HG02973 (cell line): ENCODE measurements at regions not wholly inside any gene's neighbourhood (a gene's known extent, or its start where the extent isn't known, plus 50 kb on each side); places are given as distances from the start of the nearest gene placed in this dataset.

Experiments
- ATAC-seq: cut with Tn5 transposase; IDR thresholded peaks from one replicate; pipeline ENCODE4 v1.9.1; 2021; ENCODE audit warnings: moderate library complexity; ENCODE audit not compliant: unreplicated experiment

DNA sequence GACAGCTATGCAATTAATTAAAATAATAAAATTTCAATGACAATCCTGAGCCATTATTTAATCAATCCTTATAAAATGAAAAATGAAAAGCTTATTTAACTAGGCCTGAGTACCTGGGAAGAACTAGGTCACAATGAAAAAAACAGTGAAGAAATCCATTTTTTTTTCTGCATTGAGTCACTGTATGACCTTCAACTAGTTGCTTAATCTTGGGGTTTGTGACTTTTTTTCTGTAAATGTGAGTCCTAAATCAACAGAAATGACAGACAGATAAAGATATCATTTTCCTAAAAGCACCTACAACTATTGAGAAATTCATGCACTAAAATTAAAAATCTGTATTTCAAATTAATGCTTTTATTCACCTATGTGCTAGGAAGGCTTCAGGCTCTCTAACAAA lies 96.8 kb downstream of the TMEM26 start:
- ATAC-seq = no peak

DNA sequence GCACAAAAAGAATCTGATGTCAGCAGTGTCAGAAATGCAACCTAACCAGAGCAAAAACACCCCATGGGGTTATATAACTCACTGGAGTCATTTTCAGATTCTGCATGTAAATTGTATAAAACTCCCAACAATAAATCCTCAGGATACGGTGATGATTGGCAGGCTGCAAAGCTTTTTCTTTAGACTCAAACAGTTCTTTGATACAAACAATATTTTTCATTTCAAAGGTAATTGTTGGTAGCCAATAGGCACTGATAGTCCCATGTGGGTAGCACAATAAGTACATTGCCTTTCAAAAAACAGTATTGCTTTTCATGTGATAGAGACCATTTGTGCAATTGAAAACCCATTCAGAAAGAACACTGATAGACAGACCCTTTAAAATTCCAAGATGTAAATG lies 98.0 kb downstream of the TMEM26 start:
- no peak for ATAC-seq

DNA sequence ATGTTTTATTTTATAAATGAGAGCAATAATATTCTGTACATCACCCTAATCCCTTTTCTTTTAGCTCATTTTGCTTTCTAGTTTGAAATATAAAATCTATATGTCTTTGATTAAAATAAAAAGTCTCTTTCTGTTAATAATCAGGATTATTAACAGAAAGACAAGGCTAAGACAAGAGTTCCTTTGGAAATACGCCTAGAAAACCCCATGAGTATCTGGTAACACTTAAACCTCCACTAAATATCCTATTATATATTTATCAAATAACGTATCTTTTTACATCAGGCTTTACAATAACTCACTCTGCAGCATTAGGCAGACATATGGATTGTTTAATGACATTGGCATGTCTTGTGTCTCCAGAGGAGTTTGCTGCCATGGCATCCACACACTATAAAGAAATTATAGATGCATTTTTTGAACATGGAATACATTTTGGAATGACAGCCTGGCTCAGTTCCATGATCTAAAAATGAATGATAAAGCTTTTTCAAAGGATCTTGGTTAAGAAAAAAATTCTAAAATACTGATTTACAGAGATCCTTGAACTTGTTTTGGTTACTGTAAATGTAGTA lies 98.7 kb downstream of the TMEM26 start:
- no peak for ATAC-seq

DNA sequence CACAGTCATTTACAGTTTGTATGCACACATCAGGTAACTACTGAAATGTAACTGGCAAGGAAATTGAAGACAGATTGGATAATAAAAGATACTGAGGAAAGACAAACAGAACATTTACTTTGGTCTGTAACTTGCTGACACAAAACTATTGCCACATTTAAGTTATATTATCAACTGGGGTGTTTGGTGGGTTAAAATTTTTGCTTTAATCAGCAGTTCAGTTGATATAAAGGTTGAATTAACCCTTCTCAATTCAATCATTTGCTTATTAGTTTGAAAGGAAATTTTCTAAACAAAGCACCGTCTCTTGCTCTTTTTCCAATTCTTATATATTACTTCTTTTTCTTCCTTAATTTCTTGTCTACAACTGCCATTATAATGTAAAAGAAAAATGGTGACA lies 102.4 kb downstream of the TMEM26 start:
- ATAC-seq = no peak

DNA sequence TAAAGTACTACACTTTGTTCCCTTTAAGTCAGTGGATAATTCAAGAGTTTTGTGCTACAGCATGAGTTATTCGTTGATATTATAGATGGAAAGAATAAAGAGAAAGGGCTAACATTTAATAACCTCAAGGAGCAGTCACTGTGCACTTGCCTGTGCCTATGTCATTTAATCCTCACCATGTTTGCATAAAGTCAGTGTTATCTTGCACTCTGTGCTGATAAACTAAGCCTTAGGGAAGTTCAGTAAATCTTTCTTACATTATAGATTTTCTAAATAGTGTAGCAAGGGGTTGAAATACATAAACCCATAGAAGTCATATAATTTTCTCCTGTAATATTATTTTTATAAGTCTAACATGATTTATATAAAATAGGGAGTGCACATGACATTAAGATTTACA lies 103.1 kb downstream of the TMEM26 start:
- no peak for ATAC-seq

DNA sequence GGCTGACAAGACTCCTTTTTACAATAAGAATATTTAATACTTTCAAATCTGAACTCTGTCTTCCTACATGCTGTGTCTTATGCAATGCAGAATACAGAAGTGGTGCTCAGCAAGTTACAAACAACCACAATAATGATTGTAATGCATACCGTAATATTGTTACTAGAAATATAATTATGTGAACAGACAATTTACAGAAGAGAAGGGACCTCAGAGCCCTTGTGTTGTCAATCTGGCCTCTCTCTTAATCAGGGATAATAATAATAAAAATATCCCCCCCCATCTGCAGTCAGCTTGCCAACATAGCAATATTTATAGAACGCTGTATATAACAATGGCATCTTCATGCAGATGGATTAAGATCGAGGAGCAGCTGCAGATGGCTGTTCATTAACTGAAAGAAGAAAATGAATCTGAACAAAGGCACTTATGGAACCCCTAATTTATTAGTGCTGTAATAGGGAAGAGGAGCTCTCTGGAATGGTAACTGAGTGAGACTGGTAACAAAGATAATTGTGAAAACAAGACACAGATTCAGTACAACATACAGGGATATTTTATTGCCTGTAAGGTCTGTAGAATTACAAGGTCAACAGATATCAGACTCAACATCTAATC lies 106.3 kb downstream of the TMEM26 start:
- ATAC-seq = no peak

DNA sequence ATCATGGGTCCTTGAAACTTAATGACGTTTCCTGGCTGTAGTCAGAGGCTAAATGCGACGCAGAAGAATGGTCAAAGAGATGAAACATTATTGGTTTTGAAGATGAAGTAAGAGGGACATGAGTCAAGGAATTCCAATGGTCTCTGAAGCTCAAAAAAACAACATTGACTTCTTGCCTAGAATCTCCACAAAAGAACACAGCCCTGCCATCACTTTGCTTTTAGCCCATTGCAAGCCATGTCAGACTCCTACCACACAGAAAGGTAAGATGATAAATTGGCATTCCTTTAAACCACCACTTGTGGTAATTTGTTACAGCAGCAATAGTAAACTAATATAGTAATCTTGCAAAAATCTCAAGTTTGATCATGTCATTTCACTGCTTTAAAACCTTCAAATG lies 109.4 kb downstream of the TMEM26 start:
- ATAC-seq = no peak

DNA sequence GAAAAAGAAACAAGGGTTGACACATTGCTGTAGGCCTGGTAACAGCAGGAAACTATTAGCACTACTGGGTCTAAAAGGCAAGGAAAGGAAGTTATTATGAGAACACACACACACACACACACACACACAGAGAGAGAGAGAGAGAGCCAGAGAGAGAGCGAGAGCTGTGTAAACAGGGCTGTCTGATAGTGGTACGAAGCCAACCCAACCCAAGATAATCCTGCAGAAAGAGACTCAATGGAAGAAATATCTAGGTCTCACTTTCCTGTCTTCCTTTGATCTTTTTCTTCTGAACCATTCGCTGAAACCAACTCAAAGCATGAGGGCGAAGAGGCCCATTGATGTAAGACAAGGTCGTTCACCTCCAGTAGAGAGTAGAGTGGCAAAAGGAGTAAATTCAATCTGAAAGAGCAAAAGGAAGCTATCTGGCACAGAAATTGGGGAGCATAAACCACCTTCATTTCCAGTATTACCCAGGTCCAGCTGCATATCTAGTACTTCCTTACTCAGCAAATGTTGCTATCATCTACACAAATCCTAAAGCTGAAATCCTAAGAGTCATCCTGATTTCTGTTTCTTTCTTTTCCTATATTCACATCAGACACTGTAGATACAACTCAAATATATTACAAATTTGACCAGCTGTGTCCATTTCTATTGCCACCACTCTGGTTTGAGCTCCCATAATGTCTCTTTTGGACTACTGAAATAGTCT lies 110.2 kb downstream of the TMEM26 start:
- no peak for ATAC-seq

DNA sequence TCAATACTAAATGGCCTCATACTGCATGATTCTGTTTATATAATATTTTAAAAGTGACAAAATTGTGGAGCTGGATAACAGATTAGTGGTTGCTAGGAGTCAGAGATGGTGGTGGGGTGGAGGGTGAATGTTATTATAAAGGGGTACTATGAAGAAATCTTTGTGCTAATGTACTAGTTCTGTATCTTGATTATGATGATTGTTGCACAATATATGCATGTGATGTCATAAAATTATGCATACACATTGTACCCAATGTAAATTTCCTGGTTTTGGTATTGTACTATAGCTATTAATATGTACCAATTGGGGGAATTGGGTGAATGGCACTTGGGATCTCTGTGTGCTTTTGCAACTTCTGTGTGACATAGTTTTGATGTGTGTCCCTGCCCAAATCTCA lies 112.2 kb downstream of the TMEM26 start:
- ATAC-seq = no peak

DNA sequence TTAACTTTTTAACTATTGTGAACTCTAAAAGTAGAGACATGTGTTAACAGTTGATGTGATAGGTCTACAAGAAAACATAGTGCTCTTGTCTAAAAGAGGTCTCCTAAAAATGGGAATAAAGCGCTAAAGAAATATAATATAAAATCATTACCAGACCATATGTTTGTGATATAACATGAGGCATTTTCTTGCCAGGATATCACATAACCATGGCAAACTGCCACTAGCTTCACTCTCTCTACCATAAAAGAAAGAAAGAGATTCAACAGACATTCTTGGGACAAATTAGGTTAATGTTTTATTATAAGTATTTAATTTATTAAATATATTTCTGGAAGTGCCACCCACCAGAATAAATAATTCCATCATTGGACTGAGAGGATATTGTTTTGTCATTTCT lies 115.0 kb downstream of the TMEM26 start:
- ATAC-seq = no peak

DNA sequence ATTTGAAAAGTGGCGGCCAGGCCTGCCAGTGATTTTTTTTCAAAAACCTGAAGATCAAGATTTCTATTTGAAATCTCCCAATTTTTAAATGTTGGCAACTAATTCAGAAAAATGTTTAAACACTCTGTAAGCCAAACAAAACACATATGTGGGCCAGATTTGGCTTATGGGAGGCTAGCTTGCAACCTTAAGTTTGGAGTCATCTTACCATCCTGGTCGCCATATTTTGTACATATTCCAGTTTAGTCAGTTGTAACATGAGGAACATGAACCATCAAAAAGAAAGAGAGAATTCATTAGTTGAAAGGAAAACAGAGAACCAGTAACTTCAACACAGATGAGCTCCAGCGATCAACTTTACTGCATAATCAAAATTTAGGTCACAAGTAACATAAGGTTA lies 115.4 kb downstream of the TMEM26 start:
- ATAC-seq = no peak

DNA sequence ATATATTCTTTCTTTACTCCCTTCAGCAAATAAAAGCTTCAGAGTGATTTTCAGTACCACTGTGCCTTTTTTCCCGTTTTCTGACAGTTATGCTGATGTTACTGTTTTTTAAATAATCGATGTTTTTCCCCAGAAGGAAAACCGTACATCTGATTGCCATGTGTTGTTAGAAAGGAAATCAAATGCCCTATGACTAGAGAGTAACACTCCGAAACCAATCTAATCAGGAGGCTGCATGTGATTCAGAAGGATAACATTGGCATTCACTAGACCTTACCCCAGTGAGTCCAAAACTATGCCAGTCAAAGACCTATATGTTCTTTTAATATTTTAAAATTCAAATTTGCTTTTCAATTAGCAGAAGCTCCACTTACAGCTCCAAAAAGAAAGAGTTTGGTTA lies 116.3 kb downstream of the TMEM26 start:
- no peak for ATAC-seq

DNA sequence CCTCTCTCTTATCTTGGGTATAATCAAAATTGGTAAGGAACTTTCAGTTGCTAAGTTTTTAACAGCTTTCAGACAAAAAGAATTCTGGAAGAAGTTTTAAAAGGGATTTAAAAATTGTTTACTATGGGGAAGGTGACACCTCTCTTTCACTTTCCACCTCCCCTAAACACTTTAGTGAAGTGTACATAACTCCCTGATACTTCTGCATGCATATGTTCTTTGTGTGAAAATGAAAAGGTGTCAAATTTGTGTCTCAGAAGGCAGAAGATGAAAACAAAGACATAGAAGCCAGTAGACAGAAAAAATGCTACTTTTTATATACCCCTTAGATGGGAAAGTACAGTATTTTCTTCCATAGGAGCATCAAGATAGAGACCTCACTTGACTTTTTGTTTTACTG lies 117.8 kb downstream of the TMEM26 start:
- no peak for ATAC-seq

DNA sequence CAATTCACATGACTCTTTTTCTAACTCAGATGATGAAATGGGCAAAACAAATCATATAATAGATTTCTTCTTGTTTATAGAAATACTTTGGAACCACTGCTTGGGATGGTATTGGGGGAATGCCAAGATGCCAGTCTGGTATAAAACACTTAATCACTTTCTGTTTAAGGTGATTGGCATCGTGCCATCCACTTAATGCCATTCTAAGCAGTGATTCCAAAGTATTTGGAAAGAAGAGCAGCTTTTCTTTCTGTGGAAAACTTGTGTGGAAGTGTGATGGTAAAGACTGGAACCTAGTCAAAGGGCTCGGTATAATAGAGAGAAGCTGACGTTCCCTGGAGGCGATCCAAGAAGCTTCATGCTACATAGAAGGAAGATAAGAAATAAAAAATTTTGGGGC lies 120.6 kb downstream of the TMEM26 start:
- no peak for ATAC-seq

DNA sequence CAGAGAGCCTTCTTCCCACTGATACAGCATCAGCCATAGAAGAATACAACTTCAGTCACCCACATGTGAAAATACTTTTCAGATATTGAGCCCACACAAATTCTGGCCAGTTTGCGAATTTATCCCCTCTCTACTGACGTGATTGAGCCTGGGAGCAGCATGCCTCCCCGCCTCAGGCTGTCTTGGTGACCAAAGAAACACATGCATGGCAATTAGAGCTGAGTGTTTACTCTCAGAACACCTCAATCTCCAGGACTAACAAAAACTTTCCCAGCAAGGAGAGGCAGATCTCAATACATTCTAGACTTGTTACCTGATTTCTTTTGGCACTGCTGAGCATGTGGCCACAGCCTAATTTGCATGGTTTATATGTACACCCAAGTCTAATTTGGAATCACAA lies 122.5 kb downstream of the TMEM26 start:
- no peak for ATAC-seq

DNA sequence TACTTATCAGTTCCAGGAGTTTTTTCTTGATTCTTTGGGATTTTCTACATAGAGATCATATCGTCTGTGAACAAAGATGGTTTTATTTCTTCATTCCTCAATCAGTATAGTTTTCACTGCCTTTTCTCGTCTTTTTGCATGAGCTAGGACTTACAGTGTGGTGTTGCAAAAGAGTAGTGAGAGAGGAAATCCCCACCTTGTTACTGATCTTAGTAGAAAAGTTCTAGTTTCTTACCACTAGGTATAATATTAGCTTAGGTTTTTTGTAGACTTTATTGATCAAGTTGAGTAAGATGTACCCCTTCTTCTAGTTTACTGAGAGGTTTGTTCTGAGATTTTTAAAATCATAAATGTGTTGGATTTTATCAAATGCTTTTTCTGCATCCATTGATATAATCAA lies 123.3 kb downstream of the TMEM26 start:
- ATAC-seq = peak; percentile 84

DNA sequence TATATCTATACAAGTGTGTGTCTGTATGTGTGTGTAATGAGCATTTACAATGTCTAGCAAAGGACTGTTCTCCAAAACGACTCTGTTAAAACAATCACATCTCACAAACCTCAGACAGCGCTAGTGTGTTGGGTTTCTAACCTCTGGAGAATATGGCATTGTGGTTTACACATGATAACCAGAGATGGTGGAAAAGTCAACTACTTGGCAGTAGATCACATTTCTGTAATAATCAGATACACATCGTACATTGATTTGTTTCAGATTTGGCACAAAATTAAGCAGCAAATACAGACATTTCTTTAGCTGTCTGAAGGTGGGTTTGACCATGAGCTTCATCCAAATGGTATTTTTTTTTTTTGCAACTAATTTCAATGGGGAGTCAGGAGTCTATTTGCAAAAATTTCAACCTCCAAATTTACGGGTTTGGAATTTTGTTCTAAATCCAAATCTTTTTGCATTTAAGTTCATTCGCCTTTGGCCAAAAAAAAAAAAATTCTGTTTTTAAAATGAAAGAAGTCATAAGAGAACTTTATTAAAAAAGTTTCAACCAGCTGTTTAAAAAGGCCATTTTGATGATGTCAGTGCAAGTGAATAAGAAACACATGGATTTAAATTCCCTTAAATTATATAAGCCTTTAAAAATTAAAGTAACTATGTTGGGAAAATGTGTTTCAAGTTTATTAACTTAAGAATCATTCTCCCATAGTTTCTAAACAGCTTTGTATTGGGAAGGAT lies 127.8 kb downstream of the TMEM26 start:
- no peak for ATAC-seq

DNA sequence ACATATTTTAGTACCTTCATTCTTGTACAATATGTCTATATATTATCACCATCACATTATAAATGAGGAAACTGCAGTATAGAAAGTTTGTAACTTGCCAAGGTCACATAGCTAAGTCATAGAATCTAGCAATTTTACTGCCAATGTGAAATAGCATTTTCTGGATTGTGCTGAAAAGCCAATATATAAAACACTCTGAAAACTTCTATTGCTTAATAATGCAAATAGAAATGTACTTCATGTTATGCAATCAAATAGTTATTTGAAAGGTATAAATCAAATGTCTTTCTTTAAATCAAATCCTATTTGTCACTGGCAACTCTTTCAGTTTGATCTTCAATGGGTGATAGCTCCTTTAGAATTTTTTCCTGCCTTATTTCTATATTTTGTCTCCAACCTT lies 129.5 kb downstream of the TMEM26 start:
- no peak for ATAC-seq

DNA sequence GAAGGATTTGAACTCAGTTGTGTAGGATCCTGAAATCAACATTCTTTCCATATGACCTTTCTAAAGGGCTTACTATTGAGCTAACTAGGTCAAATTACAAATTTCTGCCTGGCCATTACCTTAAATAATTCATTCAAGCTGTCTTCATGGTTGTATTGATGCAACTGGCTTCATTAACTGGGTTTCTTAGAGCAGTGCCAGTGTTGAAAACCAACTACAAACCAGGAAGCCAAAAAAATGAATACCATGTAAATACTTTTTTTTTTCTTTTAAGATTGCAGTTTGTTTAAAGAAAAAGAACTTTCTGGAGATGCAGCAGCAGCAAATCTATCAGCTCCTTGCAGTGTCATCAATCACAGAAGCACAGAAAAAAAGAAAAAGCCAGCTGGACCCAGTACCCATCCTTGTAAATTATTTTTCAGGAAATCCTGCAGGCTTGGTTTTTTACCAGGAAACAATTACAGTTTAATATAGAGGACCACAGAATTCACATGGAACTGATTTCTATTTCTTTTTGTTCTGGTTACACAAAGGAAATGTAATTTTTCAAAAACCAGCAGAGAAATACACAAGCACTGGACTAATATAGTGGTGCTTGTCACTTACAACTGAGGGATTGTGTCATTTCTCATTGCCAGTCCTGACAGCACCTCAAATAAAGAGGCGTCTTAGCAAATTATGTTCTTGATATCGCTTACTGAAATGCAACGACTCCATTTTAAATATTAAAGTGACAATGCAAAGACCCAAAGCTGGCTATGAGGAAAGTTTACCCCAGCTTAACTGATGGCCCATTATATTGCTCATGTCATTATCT lies 131.9 kb downstream of the TMEM26 start:
- no peak for ATAC-seq

DNA sequence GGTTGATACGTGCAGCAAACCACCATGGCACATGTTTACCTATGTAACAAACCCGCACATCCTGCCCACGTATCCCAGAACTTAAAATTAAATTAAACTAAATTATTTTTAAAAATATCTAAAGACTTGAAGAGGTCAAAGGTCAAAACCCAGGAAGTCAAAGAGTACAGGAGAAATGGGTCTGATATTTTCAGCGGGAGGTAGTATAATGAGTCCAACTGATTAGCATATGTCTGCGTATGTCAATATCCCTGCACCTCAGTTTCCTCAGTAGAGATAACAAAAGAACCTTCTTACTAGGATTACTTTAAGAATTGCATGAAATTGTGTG lies 133.0 kb downstream of the TMEM26 start:
- ATAC-seq = no peak
